DOHH2 (cell line): ENCODE measurements at regions not wholly inside any gene's neighbourhood (a gene's known extent, or its start where the extent isn't known, plus 50 kb on each side); places are given as distances from the start of the nearest gene placed in this dataset.

Experiments
- H3F3A ChIP-seq: fragments of 200-600 bp; sonication (generic), shearing (Covaris generic); 2 replicates; pipeline ENCODE4 v1.6.0; 2016; ENCODE audit warnings: antibody characterized with exemption, mild to moderate bottlenecking; ENCODE audit not compliant: control insufficient read depth, insufficient read depth
- H3K27ac ChIP-seq: fragments of 200-600 bp; sonication (generic); 2 replicates; pipeline ENCODE4 v1.5.1; 2014; ENCODE audit warnings: low read depth, mild to moderate bottlenecking, low read length, moderate library complexity
- H3K27me3 ChIP-seq: fragments of 200-600 bp; sonication (generic); 2 replicates; pipeline ENCODE4 v1.6.1; 2014; ENCODE audit warnings: mild to moderate bottlenecking, low read length, mixed read lengths; ENCODE audit not compliant: control insufficient read depth
- H3K36me3 ChIP-seq: fragments of 200-600 bp; sonication (generic); 2 replicates; pipeline ENCODE4 v1.6.1; 2014; ENCODE audit warnings: mild to moderate bottlenecking, low read length, moderate library complexity, mixed read lengths; ENCODE audit not compliant: control insufficient read depth
- H3K4me1 ChIP-seq: fragments of 200-600 bp; sonication (generic); 2 replicates; pipeline ENCODE4 v1.6.1; 2014; ENCODE audit warnings: mild to moderate bottlenecking, low read length, mixed read lengths; ENCODE audit not compliant: control insufficient read depth
- H3K4me2 ChIP-seq: fragments of 200-600 bp; sonication (generic); 2 replicates; pipeline ENCODE4 v1.6.0; 2014; ENCODE audit warnings: mild to moderate bottlenecking, low read length, moderate library complexity
- H3K4me3 ChIP-seq: fragments of 200-600 bp; sonication (generic); 2 replicates; pipeline ENCODE4 v1.5.1; 2014; ENCODE audit warnings: mild to moderate bottlenecking, low read length, mixed read lengths
- H3K79me2 ChIP-seq: fragments of 200-600 bp; sonication (generic); 2 replicates; pipeline ENCODE4 v1.6.1; 2014; ENCODE audit warnings: mild to moderate bottlenecking, low read length, mixed read lengths; ENCODE audit not compliant: control insufficient read depth
- H3K9me2 ChIP-seq: fragments of 200-600 bp; sonication (generic); replicated peaks from 2 replicates; pipeline ENCODE4 v1.6.1; 2014; ENCODE audit warnings: mild to moderate bottlenecking, low read length, mixed read lengths; ENCODE audit not compliant: control insufficient read depth
- H3K9me3 ChIP-seq: fragments of 200-600 bp; sonication (generic); 2 replicates; pipeline ENCODE4 v1.6.1; 2014; ENCODE audit warnings: antibody characterized with exemption, low read length, mixed read lengths; ENCODE audit not compliant: control insufficient read depth, insufficient read depth
- H4K20me1 ChIP-seq: fragments of 200-600 bp; sonication (generic); 2 replicates; pipeline ENCODE4 v1.6.0; 2014; ENCODE audit warnings: low read depth, mild to moderate bottlenecking, antibody characterized with exemption, low read length, moderate library complexity; ENCODE audit not compliant: control insufficient read depth, insufficient read depth
- EZH2phosphoT487 ChIP-seq: fragments of 200-600 bp; sonication (generic); IDR thresholded peaks from 2 replicates; pipeline ENCODE4 v1.6.1; 2017; ENCODE audit warnings: borderline replicate concordance, mild to moderate bottlenecking, antibody characterized with exemption, low read length, moderate library complexity, mixed read lengths
- TF ChIP-seq, protein P1 (sequence below): fragments of 200-600 bp; sonication (generic); IDR thresholded peaks from one replicate; pipeline ENCODE4 v1.5.1; 2014; ENCODE audit warnings: antibody characterized with exemption, mild to moderate bottlenecking, low read depth, low read length; ENCODE audit not compliant: poor library complexity, severe bottlenecking

GRCh38 chr1:237975903-237976302, 85.2 kb upstream of the ZP4 start:
- Histone ChIP-seq H3F3A (no peaks in the 10 kb centered on the region), H4K20me1 (no peaks in the 10 kb centered on the region), H3K4me3 (no peak overlapping the region), H3K4me2 (no peak overlapping the region), H3K9me2 (no peaks in the 10 kb centered on the region), H3K27me3 (no peaks in the 10 kb centered on the region), H3K9me3 (no peaks in the 10 kb centered on the region; the same call in 1 of the 2 replicates), H3K27ac (no peak overlapping the region), H3K4me1 (no peaks in the 10 kb centered on the region), H3K36me3 (no peaks in the 10 kb centered on the region), H3K79me2 (no peaks in the 10 kb centered on the region)
- TF ChIP-seq EZH2phosphoT487 = no peak
- TF ChIP-seq, protein P1, sequence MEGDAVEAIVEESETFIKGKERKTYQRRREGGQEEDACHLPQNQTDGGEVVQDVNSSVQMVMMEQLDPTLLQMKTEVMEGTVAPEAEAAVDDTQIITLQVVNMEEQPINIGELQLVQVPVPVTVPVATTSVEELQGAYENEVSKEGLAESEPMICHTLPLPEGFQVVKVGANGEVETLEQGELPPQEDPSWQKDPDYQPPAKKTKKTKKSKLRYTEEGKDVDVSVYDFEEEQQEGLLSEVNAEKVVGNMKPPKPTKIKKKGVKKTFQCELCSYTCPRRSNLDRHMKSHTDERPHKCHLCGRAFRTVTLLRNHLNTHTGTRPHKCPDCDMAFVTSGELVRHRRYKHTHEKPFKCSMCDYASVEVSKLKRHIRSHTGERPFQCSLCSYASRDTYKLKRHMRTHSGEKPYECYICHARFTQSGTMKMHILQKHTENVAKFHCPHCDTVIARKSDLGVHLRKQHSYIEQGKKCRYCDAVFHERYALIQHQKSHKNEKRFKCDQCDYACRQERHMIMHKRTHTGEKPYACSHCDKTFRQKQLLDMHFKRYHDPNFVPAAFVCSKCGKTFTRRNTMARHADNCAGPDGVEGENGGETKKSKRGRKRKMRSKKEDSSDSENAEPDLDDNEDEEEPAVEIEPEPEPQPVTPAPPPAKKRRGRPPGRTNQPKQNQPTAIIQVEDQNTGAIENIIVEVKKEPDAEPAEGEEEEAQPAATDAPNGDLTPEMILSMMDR = no peak

DNA sequence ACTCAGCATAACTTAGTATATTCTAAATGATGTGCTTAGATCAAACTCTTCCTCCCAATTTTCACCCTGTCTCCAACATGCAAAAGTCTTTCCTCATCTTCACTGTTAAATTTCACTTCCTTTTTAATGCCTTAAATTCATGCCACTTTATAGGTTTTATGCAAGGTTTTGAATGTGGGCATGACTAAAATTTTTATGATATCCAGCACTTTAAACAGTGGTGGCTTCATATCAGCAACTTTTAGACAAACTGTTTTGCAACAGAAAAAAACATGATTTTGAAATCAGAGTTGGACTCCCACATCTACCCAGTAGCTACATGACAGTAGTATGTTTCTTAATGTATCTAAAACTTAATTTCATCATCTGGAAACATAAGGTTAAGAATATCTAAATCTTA, 84.7 kb upstream of the ZP4 start:
- no peaks in the 10 kb centered on the region; the same call in 1 of the 2 replicates for H3K9me3 ChIP-seq
- H3K36me3 ChIP-seq = no peaks in the 10 kb centered on the region
- H3K79me2 ChIP-seq = no peaks in the 10 kb centered on the region
- no peaks in the 10 kb centered on the region for H3K9me2 ChIP-seq
- no peaks in the 10 kb centered on the region for H4K20me1 ChIP-seq
- no peak overlapping the region for H3K27ac ChIP-seq
- H3K4me1 ChIP-seq = no peaks in the 10 kb centered on the region
- H3F3A ChIP-seq = no peaks in the 10 kb centered on the region
- H3K4me2 ChIP-seq = no peak overlapping the region
- H3K4me3 ChIP-seq = no peak overlapping the region
- no peak for TF ChIP-seq EZH2phosphoT487
- no peaks in the 10 kb centered on the region for H3K27me3 ChIP-seq

GRCh38 chr1:237972186-237972585, 81.5 kb upstream of the ZP4 start:
- Histone ChIP-seq H3K4me3 (no peak overlapping the region), H3K36me3 (no peaks in the 10 kb centered on the region), H3K4me1 (no peaks in the 10 kb centered on the region), H3K4me2 (no peak overlapping the region), H3K9me3 (no peaks in the 10 kb centered on the region; the same call in 1 of the 2 replicates), H4K20me1 (no peaks in the 10 kb centered on the region), H3K9me2 (no peaks in the 10 kb centered on the region), H3K27ac (no peak overlapping the region), H3K79me2 (no peaks in the 10 kb centered on the region), H3K27me3 (no peaks in the 10 kb centered on the region), H3F3A (no peaks in the 10 kb centered on the region)
- no peak for TF ChIP-seq EZH2phosphoT487
- TF ChIP-seq, protein P1 = no peak

DNA sequence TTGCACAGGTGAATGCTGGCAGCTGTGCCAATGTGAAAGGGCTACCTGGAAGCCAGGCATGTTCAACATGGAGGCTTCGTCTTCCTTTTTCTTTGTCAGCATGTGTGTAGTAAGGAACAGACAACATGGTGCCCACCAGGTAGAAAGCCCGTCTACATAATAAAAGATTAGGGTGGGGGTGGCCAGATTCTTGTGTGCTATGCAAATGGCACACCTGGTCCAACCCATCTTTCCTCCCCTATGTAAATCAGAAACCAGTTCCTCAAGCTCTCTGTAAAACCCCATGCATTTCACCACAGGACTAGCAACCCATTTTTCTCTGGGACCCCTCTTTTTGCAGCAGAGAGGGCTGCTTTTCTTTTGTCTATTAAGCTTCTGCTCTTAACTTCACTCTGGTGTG, 72.3 kb upstream of the ZP4 start:
- H3F3A ChIP-seq = no peaks in the 10 kb centered on the region
- no peaks in the 10 kb centered on the region for H3K9me3 ChIP-seq
- no peak overlapping the region for H3K27ac ChIP-seq
- H3K27me3 ChIP-seq = no peaks in the 10 kb centered on the region
- no peaks in the 10 kb centered on the region for H4K20me1 ChIP-seq
- H3K9me2 ChIP-seq = no peaks in the 10 kb centered on the region
- no peaks in the 10 kb centered on the region for H3K4me1 ChIP-seq
- H3K4me2 ChIP-seq = no peak overlapping the region
- H3K36me3 ChIP-seq = no peaks in the 10 kb centered on the region
- no peak overlapping the region for H3K4me3 ChIP-seq
- no peaks in the 10 kb centered on the region for H3K79me2 ChIP-seq
- TF ChIP-seq, protein P1 = no peak
- TF ChIP-seq EZH2phosphoT487 = no peak
